Subcutaneous abdominal adipose tissue (tissue), 5 donors: ENCODE measurements at regions not wholly inside any gene's neighbourhood (a gene's known extent, or its start where the extent isn't known, plus 50 kb on each side); places are given as distances from the start of the nearest gene placed in this dataset.

Experiments
- H3K27ac ChIP-seq: one replicate; pipeline ENCODE4 v1.7.0; 2013; ENCODE audit warnings: low read depth, mild to moderate bottlenecking, inconsistent platforms, low read length, moderate library complexity
- H3K27me3 ChIP-seq, 5 donors: one replicate each; pipeline ENCODE4 v1.7.0; 2013; ENCODE audit warnings: low read length in 5 of 5, inconsistent platforms in 1 of 5; ENCODE audit not compliant: control insufficient read depth in 5 of 5, insufficient read depth in 4 of 5
- H3K36me3 ChIP-seq, 5 donors: one replicate each; pipeline ENCODE4 v1.7.0; 2013; ENCODE audit warnings: low read length in 5 of 5; ENCODE audit not compliant: control insufficient read depth in 5 of 5, insufficient read depth in 5 of 5
- H3K4me1 ChIP-seq, 5 donors: one replicate each; pipeline ENCODE4 v1.7.0; 2013; ENCODE audit warnings: low read length in 5 of 5, mild to moderate bottlenecking in 3 of 5, moderate library complexity in 1 of 5; ENCODE audit not compliant: control insufficient read depth in 5 of 5, insufficient read depth in 5 of 5
- H3K4me3 ChIP-seq, 5 donors: one replicate each; pipeline ENCODE4 v1.7.0; 2013; ENCODE audit warnings: low read length in 5 of 5, low read depth in 1 of 5
- H3K9ac ChIP-seq, 5 donors: one replicate each; pipeline ENCODE4 v1.7.0; 2013; ENCODE audit warnings: low read length in 5 of 5, mild to moderate bottlenecking in 4 of 5, moderate library complexity in 3 of 5
- H3K9me3 ChIP-seq, 5 donors: one replicate each; pipeline ENCODE4 v1.7.0; 2013; ENCODE audit warnings: low read length in 5 of 5; ENCODE audit not compliant: control insufficient read depth in 5 of 5
- donor health status: healthy.
- donor health status: healthy.
- donor health status: healthy.
- donor health status: healthy.
- donor health status: healthy.

GRCh38 chr16:52773026-52773425 lies 226.1 kb upstream of the TOX3 start:
- Histone ChIP-seq H3K36me3 (no peaks in the 10 kb centered on the region), H3K27me3 (no peaks in the 10 kb centered on the region), H3K4me3 (no peak overlapping the region), H3K9me3 (no peaks in the 10 kb centered on the region), H3K27ac (no peak overlapping the region), H3K4me1 (no peaks in the 10 kb centered on the region), H3K9ac (no peak overlapping the region)

- H3K36me3 ChIP-seq: no peaks in the 10 kb centered on the region
- H3K4me3 ChIP-seq: no peak overlapping the region
- no peaks in the 10 kb centered on the region for H3K9me3 ChIP-seq
- no peak overlapping the region for H3K27ac ChIP-seq
- no peaks in the 10 kb centered on the region for H3K27me3 ChIP-seq
- H3K4me1 ChIP-seq: no peaks in the 10 kb centered on the region
- no peak overlapping the region for H3K9ac ChIP-seq
Observed at GRCh38 chr16:52770828-52771227, 223.9 kb upstream of the TOX3 start.

- no peaks in the 10 kb centered on the region for H3K36me3 ChIP-seq
- H3K4me3 ChIP-seq: no peak overlapping the region
- no peak overlapping the region for H3K27ac ChIP-seq
- H3K9me3 ChIP-seq: no peaks in the 10 kb centered on the region
- H3K4me1 ChIP-seq: peaks cover 0 to 3% (median 0%) of the 10 kb centered on the region in 5 donors
- H3K9ac ChIP-seq: no peak overlapping the region
- no peaks in the 10 kb centered on the region for H3K27me3 ChIP-seq
Observed at GRCh38 chr16:52758473-52758855, 211.5 kb upstream of the TOX3 start.

- no peak overlapping the region for H3K4me3 ChIP-seq
- H3K27ac ChIP-seq: no peak overlapping the region
- no peaks in the 10 kb centered on the region for H3K27me3 ChIP-seq
- peaks cover 0 to 3% (median 0%) of the 10 kb centered on the region in 5 donors for H3K4me1 ChIP-seq
- H3K9me3 ChIP-seq: no peaks in the 10 kb centered on the region
- H3K9ac ChIP-seq: no peak overlapping the region
- no peaks in the 10 kb centered on the region for H3K36me3 ChIP-seq
Observed at GRCh38 chr16:52757746-52758472, 211.0 kb upstream of the TOX3 start.

- Histone ChIP-seq H3K36me3 (no peaks in the 10 kb centered on the region), H3K9ac (no peak overlapping the region), H3K4me3 (no peak overlapping the region), H3K9me3 (no peaks in the 10 kb centered on the region), H3K27ac (no peak overlapping the region), H3K4me1 (peaks cover 0 to 3% (median 0%) of the 10 kb centered on the region in 5 donors), H3K27me3 (no peaks in the 10 kb centered on the region)
Observed at GRCh38 chr16:52756812-52757517, 210.0 kb upstream of the TOX3 start.

GRCh38 chr16:52755396-52755795 lies 208.5 kb upstream of the TOX3 start:
- no peak overlapping the region for H3K4me3 ChIP-seq
- H3K27ac ChIP-seq: no peak overlapping the region
- H3K36me3 ChIP-seq: no peaks in the 10 kb centered on the region
- H3K9ac ChIP-seq: no peak overlapping the region
- peaks cover 0 to 3% (median 0%) of the 10 kb centered on the region in 5 donors for H3K4me1 ChIP-seq
- H3K27me3 ChIP-seq: no peaks in the 10 kb centered on the region
- no peaks in the 10 kb centered on the region for H3K9me3 ChIP-seq

GRCh38 chr16:52751035-52751434 lies 204.1 kb upstream of the TOX3 start:
- Histone ChIP-seq H3K27ac (no peak overlapping the region), H3K36me3 (no peaks in the 10 kb centered on the region), H3K9me3 (no peaks in the 10 kb centered on the region), H3K4me1 (peaks cover 0 to 3% (median 0%) of the 10 kb centered on the region in 5 donors), H3K9ac (no peak overlapping the region), H3K4me3 (no peak overlapping the region), H3K27me3 (no peaks in the 10 kb centered on the region)

GRCh38 chr16:52748741-52749140 lies 201.8 kb upstream of the TOX3 start:
- Histone ChIP-seq H3K4me3 (no peak overlapping the region), H3K27ac (no peak overlapping the region), H3K36me3 (no peaks in the 10 kb centered on the region), H3K4me1 (no peaks in the 10 kb centered on the region), H3K9ac (no peak overlapping the region), H3K27me3 (no peaks in the 10 kb centered on the region), H3K9me3 (no peaks in the 10 kb centered on the region)

GRCh38 chr16:52747088-52747595 lies 200.2 kb upstream of the TOX3 start:
- H3K36me3 ChIP-seq: no peaks in the 10 kb centered on the region
- H3K27me3 ChIP-seq: no peaks in the 10 kb centered on the region
- H3K27ac ChIP-seq: no peak overlapping the region
- H3K4me3 ChIP-seq: no peak overlapping the region
- H3K4me1 ChIP-seq: no peaks in the 10 kb centered on the region
- H3K9ac ChIP-seq: no peak overlapping the region
- H3K9me3 ChIP-seq: no peaks in the 10 kb centered on the region

- H3K4me1 ChIP-seq: no peaks in the 10 kb centered on the region
- no peaks in the 10 kb centered on the region for H3K36me3 ChIP-seq
- no peak overlapping the region for H3K27ac ChIP-seq
- H3K4me3 ChIP-seq: no peak overlapping the region
- H3K27me3 ChIP-seq: no peaks in the 10 kb centered on the region
- H3K9me3 ChIP-seq: no peaks in the 10 kb centered on the region
- no peak overlapping the region for H3K9ac ChIP-seq
Observed at GRCh38 chr16:52743707-52744106, 196.8 kb upstream of the TOX3 start.
